Uterus (tissue), 2 donors: ENCODE measurements at regions not wholly inside any gene's neighbourhood (a gene's known extent, or its start where the extent isn't known, plus 50 kb on each side); places are given as distances from the start of the nearest gene placed in this dataset.

ENCODE experiments used
- CTCF ChIP-seq, 4 experiments: fragments of 200-600 bp in 2 of 4; fragments of 450-650 bp in 2 of 4; sonication (generic) in 2 of 4; IDR thresholded peaks; one replicate each; pipeline ENCODE4 v1.5.1; 2016 to 2019; ENCODE audit warnings: antibody characterized with exemption in 4 of 4, mild to moderate bottlenecking in 2 of 4, moderate library complexity in 1 of 4
- POLR2A ChIP-seq, 2 donors: fragments of 450-650 bp; IDR thresholded peaks; one replicate each; pipeline ENCODE4 v1.6.1; 2016; ENCODE audit warnings: antibody characterized with exemption in 2 of 2, mild to moderate bottlenecking in 1 of 2, moderate library complexity in 1 of 2

GRCh38 chr4:163955288-163955687 lies 460.8 kb downstream of the TMA16 start:
- TF ChIP-seq CTCF (IDR thresholded peaks at IDR 0.05) (no peak), POLR2A (IDR thresholded peaks at IDR 0.05) (no peak)
